GM04504 (cell line): ENCODE measurements at regions not wholly inside any gene's neighbourhood (a gene's known extent, or its start where the extent isn't known, plus 50 kb on each side); places are given as distances from the start of the nearest gene placed in this dataset.
"Not testable (repeated sequence)": the region's sequence is repeated elsewhere in the genome, so short reads cannot be mapped to it uniquely, and the experiment has no call there.

ENCODE experiments used
- DNase-seq: peaks from one replicate; pipeline ENCODE4 v3.0.0-alpha.2; 2012; ENCODE audit warnings: low read depth

DNA sequence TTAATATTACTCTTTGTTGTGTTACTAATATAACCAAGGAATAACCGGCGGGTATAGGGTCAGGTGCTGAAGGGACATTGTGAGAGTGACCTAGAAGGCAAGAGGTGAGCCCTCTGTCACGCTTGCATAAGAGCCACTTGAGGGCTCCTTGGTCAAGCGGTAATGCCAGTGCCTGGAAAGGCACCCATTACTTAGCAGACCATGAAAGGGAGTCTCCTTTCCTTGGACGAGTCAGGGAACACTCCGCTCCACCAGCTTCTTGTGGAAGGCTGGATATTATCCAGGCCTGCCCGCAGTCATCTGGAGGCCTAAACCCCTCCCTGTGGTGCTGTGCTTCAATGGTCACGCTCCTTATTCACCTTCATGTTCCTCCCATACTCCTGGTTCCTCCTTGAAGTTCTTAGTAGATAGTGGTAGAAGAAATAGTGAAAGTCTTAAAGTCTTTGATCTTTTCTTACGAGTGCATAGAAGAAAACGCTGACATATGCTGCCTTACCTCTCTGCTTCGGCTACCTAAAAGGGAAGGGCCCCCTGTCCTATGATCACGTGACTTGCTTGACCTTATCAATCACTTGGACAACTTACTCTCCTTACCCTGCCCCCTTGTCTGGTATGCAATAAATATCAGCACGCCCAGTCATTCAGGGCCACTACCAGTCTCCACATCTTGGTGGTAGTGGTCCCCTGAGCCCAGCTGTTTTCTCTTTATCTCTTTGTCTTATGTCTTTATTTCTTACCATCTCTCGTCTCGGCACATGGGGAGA lies 59.6 kb upstream of the DMRTB1 start:
- DNase-seq: not testable (repeated sequence)

DNA sequence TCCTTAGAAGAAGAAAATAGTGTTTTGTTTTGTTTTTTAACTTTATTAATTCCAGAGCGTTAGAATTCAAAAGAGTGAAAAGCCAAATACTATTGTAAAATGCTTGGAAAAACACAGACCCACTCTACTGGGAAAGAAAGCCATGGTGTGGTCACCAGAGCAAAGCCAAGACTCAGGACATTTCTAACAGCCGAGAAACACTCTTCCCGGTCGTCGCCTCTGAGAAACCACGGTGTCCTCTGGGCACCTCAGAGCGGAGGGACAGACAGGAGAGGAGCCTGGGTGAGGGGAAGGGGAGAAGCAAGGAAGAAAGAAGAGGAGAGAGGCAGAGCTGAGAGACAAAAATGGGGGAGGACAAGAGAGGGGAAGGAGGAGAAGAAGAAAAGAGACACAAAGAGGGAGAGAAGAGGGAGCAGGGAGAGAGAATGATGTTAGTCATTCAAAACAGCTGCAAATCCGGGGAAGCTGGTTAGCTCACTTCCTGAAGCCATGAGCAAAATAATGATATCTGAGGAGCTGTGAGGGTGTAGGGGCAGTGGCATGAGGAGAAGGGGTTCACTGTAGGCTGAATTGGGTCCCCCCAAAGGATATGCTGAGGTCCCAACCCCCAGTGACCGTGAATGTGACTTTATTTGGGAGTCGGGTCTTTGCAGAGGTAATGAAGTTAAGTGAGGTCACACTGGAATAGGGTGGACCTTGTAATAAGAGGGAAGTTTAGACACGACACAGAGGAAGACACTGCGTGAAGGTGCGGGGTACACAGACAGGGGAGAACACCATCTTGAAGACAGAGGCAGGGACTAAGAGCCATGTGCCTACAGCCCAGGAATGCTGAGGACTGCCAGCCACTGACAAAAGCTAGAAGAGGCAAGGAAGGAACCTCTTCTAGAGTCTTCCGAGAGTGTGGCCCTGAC lies 58.2 kb upstream of the DMRTB1 start:
- no peak for DNase-seq

DNA sequence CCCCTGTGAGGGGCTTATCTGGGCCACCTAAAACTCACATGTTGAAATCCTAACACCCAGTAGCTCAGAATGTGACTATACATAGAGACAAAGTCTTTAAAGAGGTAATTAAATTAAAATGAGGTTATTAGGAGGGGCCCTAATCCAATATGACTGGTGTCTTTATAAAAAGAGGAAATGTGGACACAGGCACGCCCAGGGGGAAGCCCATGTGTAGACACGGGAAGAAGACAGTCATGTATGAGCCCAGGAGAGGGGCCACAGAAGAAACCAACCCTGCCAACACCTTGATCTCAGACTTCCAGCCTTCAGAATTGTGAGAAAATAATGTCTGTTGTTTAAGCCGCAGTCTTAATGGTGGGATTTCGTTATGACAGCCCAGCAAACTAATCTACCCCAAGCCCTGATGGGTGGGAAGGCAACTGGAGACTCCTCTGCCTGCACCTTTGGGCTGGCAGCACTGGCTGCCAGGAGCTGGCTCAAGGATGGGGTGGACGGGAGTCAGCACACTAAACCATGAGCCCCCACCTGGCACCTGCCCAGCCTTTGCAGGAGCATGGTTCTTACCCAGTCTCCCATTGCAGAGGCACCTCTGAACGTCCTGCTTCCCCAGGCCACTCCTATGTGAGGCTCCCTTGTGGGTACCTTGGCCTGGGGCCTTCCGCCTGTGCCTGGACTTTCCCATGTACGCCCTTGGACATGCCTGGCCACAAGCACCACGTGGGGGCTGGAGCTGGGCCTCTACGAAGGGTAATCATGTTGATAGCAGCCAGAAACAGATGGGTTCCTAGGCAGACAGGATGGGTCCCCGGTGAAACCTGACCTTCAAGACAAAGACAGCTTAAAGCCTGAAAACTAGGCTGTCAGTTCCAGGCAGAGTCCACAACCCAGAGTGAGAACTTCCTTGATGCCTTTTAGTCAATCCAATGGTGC lies 57.1 kb upstream of the DMRTB1 start:
- DNase-seq: no peak

DNA sequence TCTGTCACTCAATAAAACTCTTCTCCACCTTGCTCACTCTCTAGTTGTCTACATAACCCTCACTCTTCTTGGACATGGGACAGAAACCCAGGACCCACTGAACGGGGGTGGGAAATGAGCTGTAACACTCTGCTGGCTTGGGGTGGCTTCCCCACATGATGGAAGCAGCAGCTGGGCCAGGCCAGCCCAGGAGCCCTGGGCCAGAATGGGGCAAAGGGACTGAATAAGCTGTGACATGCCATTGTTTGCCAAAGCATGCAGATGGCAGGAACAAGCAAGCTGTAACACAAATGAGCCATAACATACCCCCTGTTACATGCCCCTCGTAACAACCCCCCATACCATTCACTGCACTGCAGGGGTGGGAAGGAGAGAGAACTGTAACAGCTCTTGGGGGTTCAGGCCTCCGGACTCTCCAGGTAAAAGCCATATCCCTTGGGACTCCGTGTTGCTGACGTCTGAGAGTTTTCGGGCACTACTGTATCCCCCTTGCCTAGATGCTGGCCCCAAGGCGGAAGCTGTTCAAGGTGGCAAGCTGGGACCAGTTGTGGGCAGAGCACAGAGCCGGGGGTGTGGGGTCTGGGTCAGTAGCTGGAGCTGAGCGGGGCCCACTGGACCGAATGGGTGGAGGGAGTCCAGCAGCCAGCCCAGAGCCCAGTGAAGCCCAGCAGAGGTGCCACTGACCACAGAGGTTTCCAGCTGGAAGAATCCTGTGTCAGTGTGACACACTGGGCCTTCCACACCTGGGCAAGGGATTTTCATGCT lies 56.1 kb upstream of the DMRTB1 start:
- no peak for DNase-seq

DNA sequence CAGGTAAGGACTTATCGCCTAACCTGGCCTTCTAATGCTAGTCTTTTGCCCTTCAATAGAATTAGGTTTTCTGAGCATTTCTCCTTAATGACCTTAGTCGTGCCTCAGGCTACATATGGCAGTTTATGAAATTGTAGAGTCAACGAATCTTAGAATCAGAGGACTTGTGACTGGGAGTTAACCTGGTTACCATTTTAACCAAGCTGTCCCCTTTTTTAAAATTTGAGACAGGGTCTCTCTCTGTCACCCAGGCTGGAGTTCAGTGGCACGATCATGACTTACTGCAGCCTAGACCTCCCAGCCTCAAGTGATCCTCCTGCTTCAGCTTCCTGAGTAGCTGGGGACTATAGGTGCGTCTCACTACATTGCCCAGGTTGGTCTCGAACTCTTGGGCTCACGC lies 53.5 kb upstream of the DMRTB1 start:
- no peak for DNase-seq

DNA sequence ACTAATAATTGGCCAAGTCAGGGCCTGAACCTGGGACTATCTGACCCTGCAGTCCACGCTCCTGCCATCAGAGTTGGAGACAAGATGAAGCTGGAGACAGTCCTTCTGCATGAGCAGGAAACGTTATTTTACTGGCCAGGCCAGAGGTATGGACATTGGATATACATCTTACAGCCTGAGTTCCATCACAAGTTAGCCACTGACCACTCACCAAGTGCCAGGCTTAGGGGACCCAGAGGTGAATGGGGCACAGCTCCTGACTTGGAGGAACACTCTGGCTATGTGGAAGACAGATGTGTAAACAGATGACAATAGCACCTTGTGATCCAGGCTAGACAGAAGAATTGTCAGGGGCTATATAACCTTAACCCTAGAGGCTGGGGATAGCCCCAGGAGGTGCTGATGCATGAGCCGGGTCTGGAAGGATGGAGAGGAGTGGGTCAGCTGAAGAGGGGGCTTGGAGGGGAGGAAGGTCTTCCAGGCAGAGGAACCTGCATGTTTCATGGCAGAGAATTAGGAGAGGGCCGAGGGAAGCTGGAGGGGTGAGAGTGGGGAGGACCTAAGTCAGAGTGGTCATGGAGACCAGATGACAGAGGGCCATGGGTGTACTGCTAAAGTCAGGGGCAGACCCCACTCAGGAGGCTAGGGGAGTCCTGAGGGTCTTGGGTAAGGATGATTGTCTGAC lies 52.5 kb upstream of the DMRTB1 start:
- DNase-seq: no peak

DNA sequence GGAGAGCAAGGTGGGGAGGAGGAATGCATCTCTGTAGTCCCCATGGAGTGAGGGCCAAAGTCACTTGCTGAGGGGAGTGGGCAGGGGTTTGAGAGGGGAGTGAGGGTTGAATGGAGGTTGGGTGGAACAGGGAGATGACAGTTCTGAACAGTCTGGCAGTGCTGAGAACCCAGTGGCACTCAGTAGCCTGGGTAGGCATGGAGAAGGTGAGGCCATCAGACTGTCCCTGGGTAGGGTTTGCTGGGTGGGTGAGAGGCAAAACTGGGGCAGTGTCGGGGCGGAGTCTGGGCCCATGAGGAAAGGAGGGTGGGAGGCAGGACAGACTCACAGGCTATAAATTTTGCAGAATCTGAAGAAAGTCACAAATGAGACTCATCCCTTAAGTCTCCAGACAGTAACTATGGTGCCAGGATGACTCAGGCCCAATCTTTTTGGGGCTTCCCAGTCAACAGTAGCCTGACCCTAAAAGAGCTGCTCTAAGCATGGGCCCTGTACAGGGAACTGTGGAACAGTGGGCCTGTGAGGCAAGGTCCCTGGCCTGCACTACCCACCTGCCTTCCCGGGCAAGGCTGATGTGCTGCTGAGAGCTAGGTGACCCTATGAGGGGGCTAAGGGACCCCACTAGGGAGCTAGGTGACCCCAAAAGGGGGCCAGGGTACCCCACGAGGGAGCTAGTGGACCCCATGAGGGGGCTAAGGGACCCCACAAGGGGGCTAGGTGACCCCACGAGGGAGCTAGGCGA lies 51.0 kb upstream of the DMRTB1 start:
- no peak for DNase-seq

DNA sequence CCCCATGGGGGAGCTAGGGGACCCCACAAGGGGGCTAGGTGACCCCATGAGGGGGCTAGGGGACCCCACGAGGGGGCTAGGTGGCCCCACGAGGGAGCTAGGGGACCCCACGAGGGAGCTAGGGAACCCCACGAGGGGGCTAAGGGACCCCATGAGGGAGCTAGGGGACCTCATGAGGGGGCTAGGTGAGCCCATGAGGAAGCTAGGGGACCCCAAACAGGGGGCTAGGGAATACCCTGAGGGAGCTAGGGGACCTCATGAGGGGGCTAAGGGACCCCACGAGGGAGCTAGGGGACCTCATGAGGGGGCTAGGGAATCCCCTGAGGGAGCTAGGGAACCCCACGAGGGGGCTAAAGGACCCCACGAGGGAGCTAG lies 50.5 kb upstream of the DMRTB1 start:
- no peak for DNase-seq

DNA sequence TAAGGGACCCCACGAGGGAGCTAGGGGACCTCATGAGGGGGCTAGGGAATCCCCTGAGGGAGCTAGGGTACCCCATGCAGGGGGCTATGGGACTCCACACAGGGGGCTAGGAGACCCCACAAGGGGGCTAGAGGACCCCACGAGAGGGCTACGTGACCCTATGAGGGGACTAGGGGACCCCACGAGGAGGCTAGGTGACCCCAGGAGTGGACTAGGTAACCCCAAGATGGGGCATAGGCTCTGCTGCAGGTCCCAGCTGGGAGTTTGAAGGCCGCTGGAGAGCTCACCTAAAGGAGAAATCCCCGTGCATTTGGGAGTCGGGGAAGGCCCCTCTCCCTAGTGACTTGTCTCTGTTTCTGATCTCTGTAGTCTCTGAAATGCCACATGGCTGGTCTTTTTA lies 50.0 kb upstream of the DMRTB1 start:
- DNase-seq: no peak
